ENCODE measurements at regions not wholly inside any gene's neighbourhood (a gene's known extent, or its start where the extent isn't known, plus 50 kb on each side); places are given as distances from the start of the nearest gene placed in this dataset.
"Not testable (repeated sequence)": the region's sequence is repeated elsewhere in the genome, so short reads cannot be mapped to it uniquely, and the experiment has no call there.

DNA sequence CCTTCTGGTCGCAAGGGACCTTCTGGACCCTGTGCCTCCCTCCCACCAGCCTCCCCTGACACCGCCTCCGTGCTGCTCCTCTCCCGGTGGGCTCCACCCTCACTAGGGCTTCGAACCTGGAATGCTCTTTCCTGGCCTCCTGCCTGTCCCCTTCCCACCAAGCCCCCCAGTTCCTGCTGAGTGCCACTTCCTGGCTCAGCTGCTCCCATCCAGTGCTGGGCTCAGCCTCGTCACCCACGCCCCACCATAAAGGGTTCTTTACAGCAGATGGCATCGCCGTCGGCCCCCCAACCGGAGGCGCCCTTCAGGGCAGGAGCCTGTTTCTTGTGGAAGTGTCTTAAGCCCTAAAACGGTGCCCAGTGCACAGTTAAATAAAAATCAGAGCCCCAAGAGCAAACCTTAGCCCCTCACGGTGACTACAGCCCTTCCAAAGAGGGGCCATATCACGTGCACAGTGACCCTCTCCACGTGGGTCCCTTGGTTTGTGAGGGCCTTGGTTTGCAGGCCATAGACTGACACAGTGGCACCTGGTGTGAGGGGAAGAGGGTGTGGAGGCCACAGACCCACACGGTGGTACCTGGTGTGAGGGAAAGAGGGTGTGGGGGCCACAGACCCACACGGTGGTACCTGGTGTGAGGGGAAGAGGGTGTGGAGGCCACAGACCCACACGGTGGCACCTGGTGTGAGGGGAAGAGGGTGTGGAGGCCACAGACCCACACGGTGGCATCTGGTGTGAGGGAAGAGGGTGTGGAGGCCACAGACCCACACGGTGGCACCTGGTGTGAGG is 111.4 kb downstream of the METRNL start:
- no peak for TF ChIP-seq CTCF (IDR thresholded peaks at IDR 0.05; ENCODE audit: insufficient read depth, low read depth, low read length, missing control alignments)
- H3K4me3 ChIP-seq (ENCODE audit: low read depth, low read length) = no peak overlapping the region
- DNase-seq (ENCODE audit: low read depth) = no peak

DNA sequence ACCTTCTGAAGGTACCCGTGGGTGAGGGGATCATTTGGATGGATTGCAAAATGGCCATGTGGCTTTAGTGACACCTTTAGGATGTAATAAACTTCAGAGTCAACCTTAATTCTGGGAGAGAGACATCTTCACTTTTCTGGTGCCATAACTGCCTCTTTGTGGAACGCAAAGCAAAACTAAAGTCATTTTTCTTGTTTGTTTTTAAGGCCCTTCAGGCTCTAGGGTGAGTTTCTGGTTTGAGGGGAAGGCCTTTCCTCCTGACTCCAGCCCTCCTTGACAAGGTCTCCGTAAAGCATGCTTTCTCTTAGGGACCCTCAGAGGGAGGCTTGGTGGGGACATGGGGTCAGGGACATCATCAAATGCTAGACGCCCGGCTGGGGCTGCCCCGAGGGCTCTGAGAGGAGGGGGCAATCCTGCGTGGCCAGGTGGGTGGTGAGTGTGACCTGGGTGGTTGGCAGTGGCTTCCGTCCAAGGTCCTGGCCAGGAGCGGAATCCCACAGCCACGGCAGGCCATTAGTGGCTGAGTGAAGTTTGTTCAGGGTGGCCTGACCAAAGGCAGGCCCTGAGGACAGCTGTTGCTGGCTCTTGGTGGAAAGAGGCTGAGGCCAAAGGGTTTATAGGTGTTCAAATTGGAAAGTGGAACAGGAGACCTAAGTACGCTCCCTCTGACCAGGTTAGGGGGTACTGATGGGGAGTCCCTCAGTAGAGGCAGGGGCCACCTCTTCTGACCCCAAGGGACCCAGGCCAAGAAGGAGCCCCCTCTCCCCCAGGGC is 112.2 kb downstream of the METRNL start:
- DNase-seq (ENCODE audit: low read depth) = no peak
- no peak for TF ChIP-seq CTCF (IDR thresholded peaks at IDR 0.05; ENCODE audit: insufficient read depth, low read depth, low read length, missing control alignments)
- no peak overlapping the region for H3K4me3 ChIP-seq (ENCODE audit: low read depth, low read length)

DNA sequence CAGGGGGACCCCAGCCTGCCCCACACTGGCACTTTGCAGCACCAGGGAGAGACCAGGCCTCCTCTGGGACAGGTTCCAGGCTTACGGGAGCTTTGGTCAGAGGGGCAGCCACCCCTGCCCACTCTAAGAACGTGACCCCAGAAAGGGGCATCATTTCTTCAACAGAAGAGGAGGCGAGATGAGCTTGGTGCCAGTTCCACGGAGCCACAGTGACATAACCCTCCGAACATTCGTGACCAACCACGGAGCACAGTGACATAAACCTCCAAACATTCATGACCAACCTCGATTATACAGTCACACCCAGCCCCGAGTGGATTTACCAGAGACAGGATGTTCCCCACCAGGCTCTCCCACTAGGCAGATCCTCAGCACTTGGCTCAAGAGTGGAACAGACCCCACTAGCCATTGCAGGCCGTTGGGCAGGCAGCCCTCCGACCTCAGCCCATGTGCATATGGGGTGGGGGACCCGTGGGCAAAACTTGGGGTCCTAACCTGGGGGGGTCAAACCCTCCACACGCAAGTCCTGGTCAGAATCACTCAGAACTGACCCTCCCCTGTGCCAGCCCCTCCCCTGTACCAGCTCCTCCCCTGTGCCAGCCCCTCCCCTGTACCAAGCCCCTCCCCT is 112.9 kb downstream of the METRNL start:
- H3K4me3 ChIP-seq (ENCODE audit: low read depth, low read length) = no peak overlapping the region
- DNase-seq (ENCODE audit: low read depth) = no peak
- TF ChIP-seq CTCF (IDR thresholded peaks at IDR 0.05; ENCODE audit: insufficient read depth, low read depth, low read length, missing control alignments) = no peak

DNA sequence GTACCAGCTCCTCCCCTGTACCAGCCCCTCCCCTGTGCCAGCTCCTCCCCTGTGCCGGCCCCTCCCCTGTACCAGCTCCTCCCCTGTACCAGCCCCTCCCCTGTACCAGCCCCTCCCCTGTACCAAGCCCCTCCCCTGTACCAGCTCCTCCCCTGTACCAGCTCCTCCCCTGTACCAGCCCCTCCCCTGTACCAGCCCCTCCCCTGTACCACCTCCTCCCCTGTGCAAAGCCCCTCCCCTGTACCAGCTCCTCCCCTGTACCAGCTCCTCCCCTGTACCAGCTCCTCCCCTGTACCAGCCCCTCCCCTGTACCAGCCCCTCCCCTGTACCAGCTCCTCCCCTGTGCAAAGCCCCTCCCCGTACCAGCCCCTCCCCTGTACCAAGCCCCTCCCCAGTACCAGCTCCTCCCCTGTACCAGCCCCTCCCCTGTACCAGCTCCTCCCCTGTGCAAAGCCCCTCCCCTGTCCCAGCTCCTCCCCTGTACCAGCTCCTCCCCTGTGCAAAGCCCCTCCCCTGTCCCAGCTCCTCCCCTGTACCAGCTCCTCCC is 113.5 kb downstream of the METRNL start:
- not testable (repeated sequence) for DNase-seq (ENCODE audit: low read depth); H3K4me3 ChIP-seq (ENCODE audit: low read depth, low read length)

GRCh38 chr17:83193336-83194185 is 114.2 kb downstream of the METRNL start:
- DNase-seq (ENCODE audit: low read depth) = no peak

DNA sequence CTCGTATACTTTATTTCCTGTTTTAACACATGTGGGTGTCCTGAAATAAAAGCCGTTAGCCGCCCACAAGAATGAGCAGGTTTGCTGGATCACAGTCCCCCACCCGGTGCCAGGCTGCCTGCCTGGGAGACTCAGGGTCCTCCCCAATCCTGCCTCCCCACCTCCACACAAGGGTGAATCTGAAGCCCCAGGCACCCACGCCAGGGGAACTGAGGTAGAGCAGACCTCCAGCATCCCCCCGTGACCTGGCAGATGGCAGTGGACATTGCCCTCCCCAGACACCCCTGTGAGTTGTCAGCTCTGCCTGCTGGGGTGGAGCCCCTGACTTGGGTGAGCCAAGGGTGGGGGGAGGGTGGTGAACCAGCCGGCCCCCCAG is 114.8 kb downstream of the METRNL start:
- DNase-seq (ENCODE audit: low read depth) = no peak
- TF ChIP-seq CTCF (IDR thresholded peaks at IDR 0.05; ENCODE audit: insufficient read depth, low read depth, low read length, missing control alignments) = no peak
- H3K4me3 ChIP-seq (ENCODE audit: low read depth, low read length) = no peak overlapping the region

More at GRCh38 chr17:83193336-83194185, 114.2 kb downstream of the METRNL start:
- no peak for TF ChIP-seq CTCF (IDR thresholded peaks at IDR 0.05; ENCODE audit: insufficient read depth, low read depth, low read length, missing control alignments)
- H3K4me3 ChIP-seq (ENCODE audit: low read depth, low read length) = no peak overlapping the region

Data from GM12865 (cell line).